ENCODE measurements at regions not wholly inside any gene's neighbourhood (a gene's known extent, or its start where the extent isn't known, plus 50 kb on each side); places are given as distances from the start of the nearest gene placed in this dataset.

DNA sequence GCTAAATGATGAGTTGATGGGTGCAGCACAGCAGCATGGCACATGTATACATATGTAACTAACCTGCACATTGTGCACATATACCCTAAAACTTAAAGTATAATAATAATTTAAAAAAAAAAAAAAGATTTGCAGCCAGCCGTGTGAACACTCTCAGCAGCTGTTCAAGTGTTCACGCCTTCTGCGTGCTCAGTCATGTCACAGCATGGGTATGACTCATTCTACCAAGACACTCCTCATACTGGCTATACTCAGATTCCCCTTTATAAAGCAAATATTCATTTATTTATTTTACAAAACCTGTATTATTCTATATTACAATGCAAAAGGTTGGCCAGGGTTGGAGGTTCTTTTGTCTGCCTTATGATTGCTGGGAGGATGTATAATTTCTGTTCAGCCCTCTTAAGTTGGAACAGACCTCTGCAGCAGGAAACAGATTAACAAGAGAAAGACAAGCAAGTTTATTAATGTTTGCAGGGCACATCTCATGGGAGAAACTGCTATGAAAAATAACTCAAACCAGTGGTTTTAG lies 1230.6 kb upstream of the CHAC2 start:
- no peaks in the 10 kb centered on the region for H3K4me1 ChIP-seq
- DNase-seq (no peak), ATAC-seq (no peak)
- no peaks in the 10 kb centered on the region for H3K27me3 ChIP-seq (ENCODE audit: insufficient read depth in 3 of 3, low read length in 2 of 3)
- WGBS, 3 donors: 70 to 76% (median 72%) methylated on average over 3 of the region's 3 CpGs
- intact Hi-C loops (cut with DNase I): no loop called here
- H3K27ac ChIP-seq: no peak overlapping the region
- no peaks in the 10 kb centered on the region for H3K9me3 ChIP-seq
- H3K36me3 ChIP-seq (ENCODE audit: insufficient read depth in 1 of 2, low read depth in 1 of 2): no peaks in the 10 kb centered on the region
- TF ChIP-seq, protein P1, sequence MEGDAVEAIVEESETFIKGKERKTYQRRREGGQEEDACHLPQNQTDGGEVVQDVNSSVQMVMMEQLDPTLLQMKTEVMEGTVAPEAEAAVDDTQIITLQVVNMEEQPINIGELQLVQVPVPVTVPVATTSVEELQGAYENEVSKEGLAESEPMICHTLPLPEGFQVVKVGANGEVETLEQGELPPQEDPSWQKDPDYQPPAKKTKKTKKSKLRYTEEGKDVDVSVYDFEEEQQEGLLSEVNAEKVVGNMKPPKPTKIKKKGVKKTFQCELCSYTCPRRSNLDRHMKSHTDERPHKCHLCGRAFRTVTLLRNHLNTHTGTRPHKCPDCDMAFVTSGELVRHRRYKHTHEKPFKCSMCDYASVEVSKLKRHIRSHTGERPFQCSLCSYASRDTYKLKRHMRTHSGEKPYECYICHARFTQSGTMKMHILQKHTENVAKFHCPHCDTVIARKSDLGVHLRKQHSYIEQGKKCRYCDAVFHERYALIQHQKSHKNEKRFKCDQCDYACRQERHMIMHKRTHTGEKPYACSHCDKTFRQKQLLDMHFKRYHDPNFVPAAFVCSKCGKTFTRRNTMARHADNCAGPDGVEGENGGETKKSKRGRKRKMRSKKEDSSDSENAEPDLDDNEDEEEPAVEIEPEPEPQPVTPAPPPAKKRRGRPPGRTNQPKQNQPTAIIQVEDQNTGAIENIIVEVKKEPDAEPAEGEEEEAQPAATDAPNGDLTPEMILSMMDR (IDR thresholded peaks at IDR 0.05): no peak
- no peak overlapping the region for H3K4me3 ChIP-seq

DNA sequence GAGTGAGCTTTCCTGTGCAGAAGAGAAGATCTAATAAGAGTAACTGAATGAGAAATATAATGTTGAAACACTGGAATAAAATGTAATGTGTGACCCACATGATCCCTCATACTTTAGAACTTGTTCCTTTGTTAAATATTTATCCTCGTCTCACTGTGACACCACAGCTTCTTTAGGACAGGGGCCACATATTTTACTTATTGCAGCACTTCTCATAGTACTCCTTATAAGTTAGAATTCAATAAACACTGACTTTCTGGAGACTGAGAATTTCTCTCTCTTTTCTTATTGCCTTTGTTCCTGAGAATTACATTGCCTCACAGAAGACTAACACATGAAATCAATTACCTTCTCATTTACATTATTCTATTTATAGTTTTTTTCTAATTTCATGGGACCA lies 1234.6 kb upstream of the CHAC2 start:
- Histone ChIP-seq H3K36me3 (ENCODE audit: insufficient read depth in 1 of 2, low read depth in 1 of 2) (no peaks in the 10 kb centered on the region), H3K27me3 (ENCODE audit: insufficient read depth in 3 of 3, low read length in 2 of 3) (no peaks in the 10 kb centered on the region), H3K27ac (no peak overlapping the region), H3K4me3 (no peak overlapping the region), H3K9me3 (no peaks in the 10 kb centered on the region), H3K4me1 (no peaks in the 10 kb centered on the region)
- TF ChIP-seq, protein P1 (IDR thresholded peaks at IDR 0.05): no peak
- no peak for ATAC-seq
- no peak for DNase-seq
- intact Hi-C loops (cut with DNase I): no loop called here
- WGBS, 3 donors: 36 to 48% (median 45%) methylated on average over 1 of the region's 1 CpG

DNA sequence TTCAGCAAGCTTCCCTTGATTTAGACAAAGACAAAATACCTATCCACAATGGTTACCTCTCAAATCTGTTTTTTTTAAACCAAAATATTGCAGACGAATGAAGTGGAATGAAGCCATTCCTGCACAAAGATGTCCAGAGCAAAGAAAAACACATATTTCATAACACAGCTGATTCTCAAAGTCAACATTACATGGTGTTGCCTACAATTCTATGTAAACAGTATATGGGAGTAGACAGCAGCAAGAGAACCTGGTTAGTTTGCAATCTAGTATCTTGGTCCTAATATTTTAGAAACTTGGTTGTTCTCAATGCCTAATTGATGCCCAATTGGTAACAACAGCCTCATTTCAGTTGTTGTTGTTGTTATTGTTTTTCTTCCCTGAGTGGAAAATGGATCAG lies 1240.9 kb upstream of the CHAC2 start:
- H3K36me3 ChIP-seq (ENCODE audit: insufficient read depth in 1 of 2, low read depth in 1 of 2): no peaks in the 10 kb centered on the region
- WGBS, 3 donors: 73 to 100% (median 90%) methylated on average over 1 of the region's 1 CpG
- intact Hi-C loops (cut with DNase I): no loop called here
- H3K27ac ChIP-seq: no peak overlapping the region
- DNase-seq: no peak
- no peaks in the 10 kb centered on the region for H3K9me3 ChIP-seq
- TF ChIP-seq, protein P1 (IDR thresholded peaks at IDR 0.05): no peak
- H3K27me3 ChIP-seq (ENCODE audit: insufficient read depth in 3 of 3, low read length in 2 of 3): no peaks in the 10 kb centered on the region
- no peaks in the 10 kb centered on the region for H3K4me1 ChIP-seq
- no peak for ATAC-seq
- no peak overlapping the region for H3K4me3 ChIP-seq

DNA sequence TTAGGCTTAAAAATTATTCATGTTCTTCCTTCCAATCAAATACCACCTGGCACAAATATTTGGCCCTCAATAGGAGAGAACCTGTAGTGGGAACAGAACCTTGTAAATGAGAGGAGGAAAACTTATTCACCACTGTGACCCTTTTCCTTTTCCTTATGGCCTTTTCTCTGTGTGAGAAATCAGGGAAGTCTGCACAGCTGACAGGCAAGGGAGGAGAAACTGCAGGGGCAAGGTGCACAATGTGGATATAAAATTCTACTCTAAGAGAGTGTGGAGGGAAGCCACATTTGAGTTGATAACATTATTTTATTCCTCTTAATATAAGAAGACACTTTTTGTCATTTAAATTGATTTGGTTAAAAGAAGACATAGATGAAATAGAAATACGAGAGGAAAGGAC lies 1247.0 kb upstream of the CHAC2 start:
- intact Hi-C loops (cut with DNase I): loop anchor here in 1 of 2 donors (2.0 kb wide), 1 partner anchor 38 kb away; no protein-coding TSS in a partner anchor
- 38 to 65% (median 40%) methylated on average over 1 of the region's 1 CpG for WGBS, 3 donors
- Histone ChIP-seq H3K4me3 (no peak overlapping the region), H3K27me3 (ENCODE audit: insufficient read depth in 3 of 3, low read length in 2 of 3) (no peaks in the 10 kb centered on the region), H3K4me1 (no peaks in the 10 kb centered on the region), H3K9me3 (no peaks in the 10 kb centered on the region), H3K27ac (no peak overlapping the region), H3K36me3 (ENCODE audit: insufficient read depth in 1 of 2, low read depth in 1 of 2) (no peaks in the 10 kb centered on the region)
- TF ChIP-seq, protein P1 (IDR thresholded peaks at IDR 0.05): no peak
- ATAC-seq (no peak), DNase-seq (no peak)

DNA sequence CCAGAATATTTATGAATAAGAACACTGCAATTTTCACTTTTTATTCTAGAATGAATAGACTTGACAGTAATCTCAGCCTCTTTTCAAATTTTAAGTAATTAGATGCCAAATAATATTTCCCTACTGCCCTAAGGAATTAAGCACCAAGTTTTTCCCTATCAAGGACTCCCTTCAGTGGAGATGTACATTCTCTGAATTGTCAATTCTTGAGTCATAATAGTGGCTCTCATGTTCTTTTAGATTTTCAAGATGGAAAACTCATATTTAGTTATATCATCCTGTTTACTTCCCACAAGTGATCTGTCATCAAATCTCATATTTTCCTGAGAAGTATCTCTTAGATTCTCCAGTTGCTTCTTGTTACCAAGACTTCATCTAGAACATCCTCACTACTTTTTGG lies 1248.9 kb upstream of the CHAC2 start:
- Histone ChIP-seq H3K9me3 (no peaks in the 10 kb centered on the region), H3K36me3 (ENCODE audit: insufficient read depth in 1 of 2, low read depth in 1 of 2) (no peaks in the 10 kb centered on the region), H3K4me3 (no peak overlapping the region), H3K27ac (no peak overlapping the region), H3K27me3 (ENCODE audit: insufficient read depth in 3 of 3, low read length in 2 of 3) (no peaks in the 10 kb centered on the region), H3K4me1 (no peaks in the 10 kb centered on the region)
- no peak for ATAC-seq
- no peak for DNase-seq
- TF ChIP-seq, protein P1 (IDR thresholded peaks at IDR 0.05): no peak
- intact Hi-C loops (cut with DNase I): no loop called here

Measured in psoas muscle (tissue), 7 donors.